GM20431 (cell line): ENCODE measurements at regions not wholly inside any gene's neighbourhood (a gene's known extent, or its start where the extent isn't known, plus 50 kb on each side); places are given as distances from the start of the nearest gene placed in this dataset.
"Not testable (repeated sequence)": the region's sequence is repeated elsewhere in the genome, so short reads cannot be mapped to it uniquely, and the experiment has no call there.

ENCODE experiments used
- in situ Hi-C: fragments of 300-500 bp; cut with MseI, MboI; formaldehyde crosslinking; loops from one replicate; pipeline ENCODE4 v1.15.0; 2020; ENCODE audit warnings: low sequenced_read_pairs; ENCODE audit not compliant: unreplicated experiment

- in situ Hi-C loops = no loop called here
These were observed 458.6 kb upstream of the ATXN8OS start for GRCh38 chr13:69649063-69649392.

- in situ Hi-C loops = no loop called here
These were observed 459.1 kb upstream of the ATXN8OS start for GRCh38 chr13:69648340-69649062.

- in situ Hi-C loops = no loop called here
These were observed 463.2 kb upstream of the ATXN8OS start for GRCh38 chr13:69644447-69644846.

DNA sequence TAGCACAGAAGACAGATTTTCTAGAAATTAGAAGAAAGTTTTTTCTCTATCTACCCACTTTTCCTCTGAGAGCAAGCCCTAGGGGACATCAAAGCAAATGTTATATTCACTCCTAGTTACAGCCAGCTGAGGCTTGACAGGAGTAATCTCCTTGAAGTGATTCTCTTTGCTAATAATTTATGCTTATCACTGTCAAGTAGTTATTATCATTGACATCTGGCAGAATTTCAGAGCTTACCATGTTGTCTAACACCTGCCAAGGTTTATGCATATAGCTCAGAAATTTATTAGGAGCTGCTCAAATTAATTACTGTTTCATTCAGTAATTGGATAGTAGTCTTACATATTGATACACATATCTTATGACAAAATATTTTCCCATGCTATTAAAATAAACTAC lies 465.9 kb upstream of the ATXN8OS start:
- in situ Hi-C loops = no loop called here

DNA sequence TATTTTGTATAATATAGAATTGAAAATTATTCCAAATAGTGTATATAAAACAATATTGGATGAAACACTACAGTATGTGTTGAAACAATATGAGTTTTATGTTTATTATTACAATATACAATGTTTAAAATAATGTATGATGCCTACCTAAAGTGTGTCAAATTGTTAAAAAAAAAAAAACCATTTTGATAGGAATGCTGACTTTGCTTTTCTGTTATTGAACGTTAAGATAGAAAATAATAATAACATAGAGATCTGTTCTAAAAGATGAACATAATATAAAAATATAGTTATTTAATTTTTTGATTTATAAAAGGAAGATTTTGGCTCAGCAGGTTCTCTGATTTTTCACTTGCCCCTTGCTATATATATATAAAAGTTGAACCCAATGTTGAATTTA lies 474.6 kb upstream of the ATXN8OS start:
- in situ Hi-C loops = no loop called here

DNA sequence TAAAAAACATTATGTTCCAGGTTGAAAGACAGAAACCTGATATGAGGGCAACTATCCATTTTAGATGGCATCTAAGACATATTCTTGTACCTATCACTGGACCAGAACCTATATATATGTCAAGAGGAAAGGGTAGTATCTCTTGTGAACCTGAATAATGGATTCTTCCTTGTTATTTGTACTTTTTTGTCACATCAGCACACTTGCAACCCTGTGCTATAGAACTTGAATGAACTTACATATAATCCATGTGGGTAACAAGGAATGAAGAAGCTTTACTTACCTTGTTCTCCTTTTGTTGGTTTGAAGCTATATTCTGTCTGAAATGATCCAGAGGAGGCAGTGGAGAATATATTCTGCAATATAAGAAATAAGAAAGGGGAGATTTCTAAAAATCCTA lies 483.7 kb upstream of the ATXN8OS start:
- in situ Hi-C loops = no loop called here

DNA sequence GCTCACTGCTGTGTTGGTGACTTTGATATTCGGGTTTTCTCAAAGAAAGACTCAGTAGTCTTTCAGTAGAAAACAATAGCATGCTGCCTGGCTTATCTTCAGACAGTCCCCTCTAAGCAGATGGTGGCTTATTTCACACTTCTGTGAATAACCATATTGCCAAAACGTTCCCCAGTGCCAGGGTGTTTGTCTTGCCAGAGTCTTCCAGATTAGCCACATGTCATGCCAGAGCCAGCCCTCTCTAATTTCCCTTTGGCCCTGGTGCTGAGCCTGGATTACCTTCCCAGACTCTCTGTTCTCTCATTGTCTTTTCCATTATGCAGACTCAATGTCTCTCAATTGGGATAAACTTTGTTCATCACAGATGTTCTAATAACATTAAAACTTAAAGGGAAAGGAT lies 488.0 kb upstream of the ATXN8OS start:
- in situ Hi-C loops = no loop called here

- in situ Hi-C loops = no loop called here
These were observed 488.8 kb upstream of the ATXN8OS start for GRCh38 chr13:69618838-69619237.

DNA sequence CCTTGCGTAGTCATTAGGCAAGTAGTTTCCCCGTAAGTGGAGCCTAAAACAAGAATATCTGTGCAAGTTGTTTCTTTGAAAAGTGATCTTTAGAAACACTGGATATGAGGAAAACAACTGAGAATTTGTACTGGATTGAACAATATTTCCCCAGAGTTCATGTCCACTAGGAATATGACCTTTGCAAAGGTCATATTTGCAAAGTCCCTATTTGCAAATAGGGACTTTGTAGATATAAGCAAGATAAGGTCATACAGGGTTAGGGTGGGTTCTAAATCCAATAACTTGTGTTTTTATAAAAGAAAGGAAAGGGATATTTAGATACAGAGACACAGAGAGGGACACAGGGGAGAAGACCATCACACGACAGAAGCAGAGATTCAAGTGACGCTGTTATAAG lies 489.2 kb upstream of the ATXN8OS start:
- in situ Hi-C loops = no loop called here

DNA sequence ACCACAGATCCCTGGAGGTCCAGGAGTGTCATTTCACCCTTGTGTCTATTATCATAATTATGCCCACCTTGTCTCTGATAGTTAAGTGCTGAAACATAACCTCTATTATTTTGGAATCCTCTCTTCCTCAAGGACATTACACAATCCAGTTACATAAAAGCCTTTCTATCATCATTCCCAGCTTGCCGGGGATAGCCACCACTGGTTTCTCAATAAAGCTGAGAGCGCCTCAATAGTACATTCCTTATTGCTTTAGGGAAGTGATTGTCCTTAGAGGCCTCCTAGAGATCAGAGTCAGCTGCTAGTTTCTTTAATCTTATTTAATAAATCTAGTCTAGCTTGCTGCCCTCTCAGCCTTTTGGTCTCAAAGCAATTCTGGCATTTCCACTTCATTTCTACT lies 490.0 kb upstream of the ATXN8OS start:
- in situ Hi-C loops = no loop called here

GRCh38 chr13:69616396-69616795 lies 491.2 kb upstream of the ATXN8OS start:
- in situ Hi-C loops = no loop called here

DNA sequence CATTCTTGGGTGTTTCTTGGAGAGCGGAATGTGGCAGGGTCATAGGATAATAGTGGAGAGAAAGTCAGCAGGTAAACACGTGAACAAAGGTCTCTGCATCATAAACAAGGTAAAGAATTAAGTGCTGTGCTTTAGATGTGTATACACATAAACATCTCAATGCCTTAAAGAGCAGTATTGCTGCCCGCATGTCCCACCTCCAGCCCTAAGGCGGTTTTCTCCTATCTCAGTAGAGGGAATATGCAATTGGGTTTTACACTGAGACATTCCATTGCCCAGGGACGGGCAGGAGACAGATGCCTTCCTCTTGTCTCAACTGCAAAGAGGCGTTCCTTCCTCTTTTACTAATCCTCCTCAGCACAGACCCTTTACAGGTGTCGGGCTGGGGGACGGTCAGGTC lies 492.6 kb upstream of the ATXN8OS start:
- in situ Hi-C loops = not testable (repeated sequence)

DNA sequence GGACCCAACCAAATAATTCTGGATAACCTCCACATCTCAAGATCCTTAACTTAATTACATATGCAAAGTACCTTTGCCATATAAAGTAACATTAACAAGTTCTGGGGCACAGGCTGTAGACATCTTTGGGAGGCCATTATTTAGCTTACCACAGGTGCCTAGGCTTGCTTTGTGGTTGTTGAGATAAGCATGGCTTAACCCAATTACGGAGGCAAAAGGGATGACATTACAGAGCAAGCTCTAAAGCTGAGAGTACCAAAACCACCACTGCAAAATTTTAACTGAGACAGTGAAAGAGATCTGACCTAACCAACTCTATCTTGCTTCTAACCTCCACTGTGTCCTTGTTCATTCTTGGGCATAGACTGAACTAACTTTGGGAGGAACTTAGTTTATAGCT lies 502.9 kb upstream of the ATXN8OS start:
- in situ Hi-C loops = no loop called here

- in situ Hi-C loops = no loop called here
These were observed 504.3 kb upstream of the ATXN8OS start for GRCh38 chr13:69603144-69603853.

DNA sequence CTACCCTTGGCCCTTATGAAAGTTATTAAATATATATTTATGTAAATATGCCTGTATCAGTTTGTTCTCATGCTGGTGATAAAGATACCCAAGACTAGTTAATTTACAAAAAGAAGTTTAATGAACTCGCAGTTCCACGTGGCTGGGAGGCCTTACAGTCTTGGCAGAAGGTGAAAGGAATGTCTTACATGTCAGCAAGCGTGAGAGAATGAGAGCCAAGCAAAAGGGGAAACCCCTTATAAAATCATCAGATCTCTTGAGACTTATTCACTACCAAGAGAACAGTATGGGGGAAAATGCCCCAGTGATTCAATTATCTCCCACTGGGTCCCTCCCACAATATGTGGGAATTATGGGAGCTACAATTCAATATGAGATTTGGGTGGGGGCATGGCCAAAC lies 506.0 kb upstream of the ATXN8OS start:
- in situ Hi-C loops = no loop called here

DNA sequence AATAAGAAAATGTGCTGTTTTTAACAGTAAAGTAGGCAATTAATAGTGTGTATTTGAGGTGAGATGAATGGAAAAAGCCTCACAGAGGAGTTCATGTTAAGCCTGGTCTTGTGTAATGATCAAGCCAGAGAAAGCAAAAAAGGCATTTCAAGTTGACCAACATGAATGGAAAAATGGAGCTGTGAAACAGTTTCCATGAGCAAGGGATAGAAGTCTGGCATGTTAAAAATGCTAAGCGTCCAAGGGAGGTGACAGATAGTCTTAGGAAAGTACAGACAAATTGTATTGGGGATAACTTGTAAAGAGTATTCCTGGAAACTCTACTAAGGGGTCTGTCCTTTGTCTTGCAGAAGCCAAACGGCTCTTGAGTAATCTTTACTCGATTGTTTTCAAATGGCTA lies 506.8 kb upstream of the ATXN8OS start:
- in situ Hi-C loops = no loop called here

GRCh38 chr13:69597088-69597487 lies 510.5 kb upstream of the ATXN8OS start:
- in situ Hi-C loops = no loop called here

DNA sequence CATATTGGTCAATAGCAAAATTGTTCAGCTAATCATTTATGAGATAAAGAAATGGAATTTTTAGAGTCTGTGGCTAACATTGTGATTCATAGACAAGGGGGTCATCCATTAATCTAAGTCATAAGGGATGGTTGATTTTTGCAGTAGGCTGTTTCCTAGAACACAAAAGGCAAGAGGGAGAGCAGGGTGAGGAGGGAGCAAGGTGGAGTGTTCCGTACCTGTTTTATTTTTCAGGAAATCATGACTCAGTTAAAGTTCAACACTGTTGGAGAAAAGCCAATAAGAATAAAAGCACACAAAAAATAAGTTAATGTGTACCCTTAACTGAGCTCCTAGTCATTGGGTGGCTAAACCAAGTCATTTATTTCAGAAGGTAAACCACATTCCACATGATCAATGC lies 512.4 kb upstream of the ATXN8OS start:
- in situ Hi-C loops = no loop called here

- in situ Hi-C loops = no loop called here
These were observed 516.2 kb upstream of the ATXN8OS start for GRCh38 chr13:69591437-69591836.

DNA sequence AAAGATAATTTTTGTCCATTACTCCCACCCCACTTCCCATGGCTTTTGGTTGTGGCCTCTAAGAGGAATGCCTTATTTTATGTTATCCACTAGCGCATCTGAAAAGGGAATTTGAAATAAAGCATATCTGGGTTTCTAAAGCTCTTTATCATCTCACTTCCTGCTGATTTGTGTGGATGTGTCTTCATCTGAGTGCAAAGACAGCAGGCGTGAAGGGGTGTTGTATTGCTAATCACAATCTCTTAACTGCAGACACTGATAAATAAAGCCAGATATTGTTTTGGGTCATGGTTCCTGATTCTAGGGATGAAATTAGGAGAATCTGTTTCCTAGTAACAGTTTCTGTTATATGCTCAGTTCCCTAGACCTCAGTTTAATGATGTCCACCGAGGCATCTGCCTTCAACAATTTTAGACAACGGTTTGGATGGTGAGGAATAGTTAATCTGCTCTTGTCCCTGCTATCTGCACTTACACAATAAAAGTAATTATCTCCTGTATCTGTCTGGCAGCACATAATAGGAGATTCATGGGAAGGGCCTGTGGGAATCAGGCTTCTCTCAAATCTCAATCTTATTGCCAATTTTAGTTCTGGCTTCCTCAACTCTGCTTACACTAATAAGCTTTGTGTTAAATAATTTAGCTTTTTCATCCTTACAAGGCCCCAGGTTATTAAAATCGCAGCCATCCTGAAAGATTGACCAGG lies 517.9 kb upstream of the ATXN8OS start:
- in situ Hi-C loops = no loop called here

DNA sequence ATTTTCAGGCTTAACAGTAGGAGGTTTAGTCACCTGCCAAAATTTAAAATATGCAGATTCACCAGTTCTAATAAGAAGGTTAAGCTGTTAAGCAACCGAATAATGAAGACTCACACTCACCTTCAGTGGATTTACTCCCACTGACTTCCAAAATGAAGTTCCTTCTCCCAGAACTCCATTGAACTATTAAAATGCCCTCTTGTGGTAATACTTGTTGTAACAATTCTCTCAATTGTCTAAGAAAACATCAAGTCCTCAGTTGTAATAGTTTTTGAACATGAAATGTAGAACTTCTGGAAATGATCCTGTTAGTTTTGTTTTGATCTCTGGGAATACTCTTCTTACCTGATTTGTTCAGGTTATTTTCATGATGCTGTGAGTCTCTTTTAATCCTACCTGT lies 522.0 kb upstream of the ATXN8OS start:
- in situ Hi-C loops = no loop called here
